Suprapubic skin (tissue), 4 donors: ENCODE measurements at regions not wholly inside any gene's neighbourhood (a gene's known extent, or its start where the extent isn't known, plus 50 kb on each side); places are given as distances from the start of the nearest gene placed in this dataset.

ENCODE experiments used
- EP300 ChIP-seq: sonication (generic); formaldehyde crosslinking; IDR thresholded peaks from one replicate; pipeline ENCODE4 v1.6.1; 2017; ENCODE audit warnings: antibody characterized with exemption
- POLR2A ChIP-seq, 2 donors: fragments of 450-650 bp; IDR thresholded peaks; one replicate each; pipeline ENCODE4 v1.6.1; 2017; ENCODE audit warnings: antibody characterized with exemption in 2 of 2, mild to moderate bottlenecking in 2 of 2, moderate library complexity in 2 of 2
- POLR2AphosphoS5 ChIP-seq, 3 donors: sonication (generic); formaldehyde crosslinking; IDR thresholded peaks; one replicate each; pipeline ENCODE4 v1.6.1; 2017; ENCODE audit warnings: antibody characterized with exemption in 3 of 3
- TF ChIP-seq, protein P1 (sequence below), 2 donors: fragments of 200-600 bp in 1 of 2; fragments of 450-650 bp in 1 of 2; sonication (generic) in 1 of 2; IDR thresholded peaks; one replicate each; pipeline ENCODE4 v1.5.1; 2016 to 2019; ENCODE audit warnings: antibody characterized with exemption in 2 of 2, mild to moderate bottlenecking in 1 of 2, moderate library complexity in 1 of 2

DNA sequence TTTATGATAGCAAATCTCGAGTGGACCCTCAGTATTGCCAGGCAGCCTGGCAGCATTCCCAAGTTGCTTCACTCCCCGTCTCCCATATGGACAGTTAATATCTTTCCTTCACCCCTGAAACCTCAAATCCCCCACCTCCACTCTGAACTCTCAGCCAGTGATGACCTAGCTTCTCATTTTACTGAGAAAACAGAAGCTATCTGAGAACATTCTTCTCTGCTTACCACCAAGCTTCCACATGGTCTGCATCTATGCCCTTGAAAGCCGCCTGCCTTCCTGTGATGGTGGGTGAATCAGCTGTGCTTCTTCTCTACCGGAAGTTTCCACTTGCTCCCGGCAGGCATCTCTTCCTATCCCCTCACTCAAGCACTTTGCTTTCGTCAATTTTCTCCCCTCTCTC lies 529.2 kb downstream of the EPHA4 start:
- TF ChIP-seq, protein P1, sequence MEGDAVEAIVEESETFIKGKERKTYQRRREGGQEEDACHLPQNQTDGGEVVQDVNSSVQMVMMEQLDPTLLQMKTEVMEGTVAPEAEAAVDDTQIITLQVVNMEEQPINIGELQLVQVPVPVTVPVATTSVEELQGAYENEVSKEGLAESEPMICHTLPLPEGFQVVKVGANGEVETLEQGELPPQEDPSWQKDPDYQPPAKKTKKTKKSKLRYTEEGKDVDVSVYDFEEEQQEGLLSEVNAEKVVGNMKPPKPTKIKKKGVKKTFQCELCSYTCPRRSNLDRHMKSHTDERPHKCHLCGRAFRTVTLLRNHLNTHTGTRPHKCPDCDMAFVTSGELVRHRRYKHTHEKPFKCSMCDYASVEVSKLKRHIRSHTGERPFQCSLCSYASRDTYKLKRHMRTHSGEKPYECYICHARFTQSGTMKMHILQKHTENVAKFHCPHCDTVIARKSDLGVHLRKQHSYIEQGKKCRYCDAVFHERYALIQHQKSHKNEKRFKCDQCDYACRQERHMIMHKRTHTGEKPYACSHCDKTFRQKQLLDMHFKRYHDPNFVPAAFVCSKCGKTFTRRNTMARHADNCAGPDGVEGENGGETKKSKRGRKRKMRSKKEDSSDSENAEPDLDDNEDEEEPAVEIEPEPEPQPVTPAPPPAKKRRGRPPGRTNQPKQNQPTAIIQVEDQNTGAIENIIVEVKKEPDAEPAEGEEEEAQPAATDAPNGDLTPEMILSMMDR (IDR thresholded peaks at IDR 0.05) = no peak
- TF ChIP-seq POLR2A (IDR thresholded peaks at IDR 0.05) (no peak), POLR2AphosphoS5 (IDR thresholded peaks at IDR 0.05) (no peak), EP300 (no peak)
